Ectodermal cell (in vitro differentiated cells): ENCODE measurements at regions not wholly inside any gene's neighbourhood (a gene's known extent, or its start where the extent isn't known, plus 50 kb on each side); places are given as distances from the start of the nearest gene placed in this dataset.
A peak's percentile ranks its signal among the peaks of the same experiment; 100 is the strongest.

Experiments used
- H3K27ac ChIP-seq: 2 replicates; pipeline ENCODE4 v1.7.0; 2013; ENCODE audit warnings: mild to moderate bottlenecking, low read depth, low read length; ENCODE audit not compliant: insufficient read depth, poor library complexity, severe bottlenecking
- H3K27me3 ChIP-seq: 2 replicates; pipeline ENCODE4 v1.7.0; 2013; ENCODE audit warnings: mild to moderate bottlenecking, low read length; ENCODE audit not compliant: insufficient read depth, control insufficient read depth, poor library complexity, severe bottlenecking
- H3K36me3 ChIP-seq: one replicate; pipeline ENCODE4 v1.7.0; 2013; ENCODE audit warnings: low read length; ENCODE audit not compliant: control insufficient read depth, insufficient read depth
- H3K4me1 ChIP-seq: one replicate; pipeline ENCODE4 v1.7.0; 2013; ENCODE audit warnings: low read length; ENCODE audit not compliant: control insufficient read depth, insufficient read depth
- H3K4me3 ChIP-seq: 2 replicates; pipeline ENCODE4 v1.7.0; 2013; ENCODE audit warnings: low read depth, low read length, control low read depth; ENCODE audit not compliant: insufficient read depth
- H3K9me3 ChIP-seq: 2 replicates; pipeline ENCODE4 v1.7.0; 2013; ENCODE audit warnings: mild to moderate bottlenecking, low read length, moderate library complexity; ENCODE audit not compliant: control insufficient read depth
- WGBS, 2 experiments: methylation state at CpG; one replicate each; pipeline ENCODE4 v1.1.7; 2013; ENCODE audit warnings: missing lambda C conversion rate in 2 of 2; 5-methylcytosine and 5-hydroxymethylcytosine counted together

DNA sequence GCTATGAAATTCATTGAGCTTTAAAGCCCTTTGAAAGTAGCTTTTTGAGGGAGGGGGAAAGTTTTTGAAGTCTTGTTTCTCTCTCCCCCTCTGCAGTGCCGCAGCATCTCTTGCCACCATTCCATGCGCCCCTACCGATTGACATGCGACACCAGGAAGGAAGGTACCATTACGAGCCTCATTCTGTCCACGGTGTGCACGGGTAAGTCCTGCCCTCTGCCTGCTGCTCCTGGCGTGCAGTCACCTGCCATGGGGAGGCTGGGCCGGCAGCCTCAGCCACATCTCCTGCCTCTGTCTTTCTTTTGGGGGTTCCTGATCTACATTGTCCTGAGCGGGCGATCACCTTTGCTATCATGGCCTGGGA is 191.6 kb downstream of the GLI2 start:
- Histone ChIP-seq H3K4me1 (peaks cover 9% of the 10 kb centered on the region), H3K36me3 (peaks cover 6% of the 10 kb centered on the region), H3K9me3 (no peaks in the 10 kb centered on the region), H3K27me3 (no peaks in the 10 kb centered on the region), H3K27ac (no peak overlapping the region), H3K4me3 (no peak overlapping the region)
- WGBS, 2 experiments: 92 to 94% methylated on average over 11 of the region's 11 CpGs

DNA sequence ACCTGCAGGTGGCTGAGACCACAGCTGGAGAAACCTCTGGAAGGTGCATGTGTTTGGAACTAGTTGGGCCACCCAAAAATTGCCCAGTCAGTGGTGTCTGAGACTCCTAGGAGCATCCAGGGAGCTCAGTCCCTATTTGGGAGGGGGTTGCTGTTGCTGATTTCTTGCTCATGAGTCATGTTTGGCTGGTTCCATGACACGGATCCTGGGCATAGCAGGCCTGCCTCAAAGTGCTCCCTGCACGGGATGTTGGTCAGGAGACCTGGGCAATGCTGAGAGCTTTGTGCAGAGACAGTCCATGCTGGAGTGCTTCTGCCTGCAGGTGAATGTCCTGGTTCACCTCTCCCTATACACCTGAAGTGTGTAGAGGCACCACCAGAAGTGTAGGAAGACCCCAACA is 194.2 kb downstream of the GLI2 start:
- WGBS, 2 experiments: 94 to 96% methylated on average over 2 of the region's 2 CpGs
- peaks cover 6% of the 10 kb centered on the region for H3K36me3 ChIP-seq
- no peaks in the 10 kb centered on the region for H3K27me3 ChIP-seq
- H3K9me3 ChIP-seq: no peaks in the 10 kb centered on the region
- H3K27ac ChIP-seq: no peak overlapping the region
- peaks cover 31% of the 10 kb centered on the region for H3K4me1 ChIP-seq
- H3K4me3 ChIP-seq: no peak overlapping the region

DNA sequence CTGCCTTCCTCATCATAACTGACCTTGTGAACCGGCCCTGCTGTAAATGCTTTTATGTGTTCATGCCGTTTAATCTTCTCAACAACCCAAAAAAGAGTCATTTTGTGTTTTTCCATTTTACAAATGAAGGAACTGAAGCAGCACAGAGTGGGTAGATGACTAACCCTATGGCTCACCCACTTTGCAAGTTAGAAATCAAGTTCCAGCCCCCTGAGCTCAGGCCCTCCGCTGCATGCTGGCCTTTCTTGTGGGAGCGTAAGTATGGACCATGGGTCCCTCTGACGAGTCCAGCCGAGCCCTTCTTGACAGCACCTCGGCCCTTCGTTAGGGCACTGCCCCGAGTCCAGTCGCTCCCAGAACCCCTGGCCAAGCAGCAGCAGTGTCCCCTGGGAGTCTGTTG is 194.6 kb downstream of the GLI2 start:
- no peaks in the 10 kb centered on the region for H3K9me3 ChIP-seq
- peaks cover 6% of the 10 kb centered on the region for H3K36me3 ChIP-seq
- H3K4me3 ChIP-seq: no peak overlapping the region
- H3K27me3 ChIP-seq: no peaks in the 10 kb centered on the region
- 94 to 96% methylated on average over 10 of the region's 10 CpGs for WGBS, 2 experiments
- H3K4me1 ChIP-seq: peaks cover 35% of the 10 kb centered on the region
- no peak overlapping the region for H3K27ac ChIP-seq

DNA sequence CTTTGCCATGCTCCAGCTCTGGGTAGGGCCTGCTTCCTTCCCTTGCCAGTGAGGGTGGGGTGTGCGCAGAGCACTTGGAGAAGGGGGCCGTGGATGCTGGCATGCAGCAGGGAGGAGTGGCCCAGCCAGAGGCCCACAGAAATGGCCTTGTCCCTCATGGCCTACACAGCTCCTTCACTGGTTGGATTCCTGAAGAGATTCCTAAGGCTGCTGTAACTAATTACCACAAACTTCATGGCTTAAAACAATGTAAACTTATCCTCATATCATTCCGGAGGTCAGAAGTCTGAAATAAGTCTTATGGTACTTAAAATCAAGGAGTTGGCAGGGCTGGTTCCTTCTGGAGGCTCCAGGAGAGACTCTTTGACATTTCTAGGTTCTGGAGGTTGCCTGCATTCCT is 195.2 kb downstream of the GLI2 start:
- 96 to 97% methylated on average over 3 of the region's 3 CpGs for WGBS, 2 experiments
- peaks cover 6% of the 10 kb centered on the region for H3K36me3 ChIP-seq

DNA sequence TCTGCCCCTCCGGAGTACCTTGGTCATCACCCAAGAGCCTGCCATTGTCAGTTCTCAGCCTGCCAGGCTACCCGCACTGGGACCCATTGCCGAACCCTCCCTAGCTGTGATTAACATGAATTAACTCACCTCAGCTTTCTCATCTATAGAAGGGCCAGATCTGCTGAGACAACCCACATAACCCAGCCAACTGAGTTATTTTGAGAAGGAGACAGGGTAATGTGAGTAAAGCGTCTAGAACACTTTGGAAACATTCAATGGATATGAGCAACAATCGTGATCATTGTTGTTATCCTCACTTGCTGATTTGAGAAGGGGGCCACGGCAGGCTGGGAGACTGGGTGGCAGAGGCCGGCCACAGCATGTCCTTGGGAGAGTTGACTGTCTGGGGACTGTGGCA is 196.8 kb downstream of the GLI2 start:
- H3K9me3 ChIP-seq: no peaks in the 10 kb centered on the region
- peaks cover 40% of the 10 kb centered on the region for H3K4me1 ChIP-seq
- H3K27ac ChIP-seq: no peak overlapping the region
- WGBS, 2 experiments: 93% methylated on average over 7 of the region's 7 CpGs
- H3K27me3 ChIP-seq: no peaks in the 10 kb centered on the region
- peaks cover 6% of the 10 kb centered on the region for H3K36me3 ChIP-seq
- H3K4me3 ChIP-seq: no peak overlapping the region

More for the DNA sequence above, 195.2 kb downstream of the GLI2 start:
- Histone ChIP-seq H3K9me3 (no peaks in the 10 kb centered on the region), H3K27ac (no peak overlapping the region), H3K4me1 (peaks cover 38% of the 10 kb centered on the region), H3K4me3 (no peak overlapping the region), H3K27me3 (no peaks in the 10 kb centered on the region)

DNA sequence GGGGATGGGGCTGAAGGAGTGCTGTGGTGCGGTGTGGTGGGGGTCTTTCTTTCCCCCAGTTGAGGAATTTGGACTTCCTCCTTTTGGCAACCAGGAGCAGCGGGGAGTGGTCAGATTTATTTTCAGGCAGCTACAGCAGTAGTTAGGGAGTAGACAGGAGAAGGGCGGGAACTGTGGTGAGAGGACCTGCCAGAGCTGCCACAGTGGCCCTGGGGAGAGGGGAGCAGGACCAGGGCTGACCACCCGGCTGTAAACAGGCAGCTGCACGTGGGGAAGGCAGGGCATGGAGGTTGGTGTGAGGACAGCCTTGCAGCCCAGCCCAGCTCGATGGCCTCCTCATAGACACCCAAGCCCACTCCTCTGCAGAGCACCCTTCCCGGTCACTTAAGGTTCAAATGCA is 197.2 kb downstream of the GLI2 start:
- H3K9me3 ChIP-seq: no peaks in the 10 kb centered on the region
- 87 to 91% methylated on average over 7 of the region's 7 CpGs for WGBS, 2 experiments
- no peak overlapping the region for H3K27ac ChIP-seq
- H3K36me3 ChIP-seq: peaks cover 2% of the 10 kb centered on the region
- peaks cover 44% of the 10 kb centered on the region for H3K4me1 ChIP-seq
- no peaks in the 10 kb centered on the region for H3K27me3 ChIP-seq
- no peak overlapping the region for H3K4me3 ChIP-seq

DNA sequence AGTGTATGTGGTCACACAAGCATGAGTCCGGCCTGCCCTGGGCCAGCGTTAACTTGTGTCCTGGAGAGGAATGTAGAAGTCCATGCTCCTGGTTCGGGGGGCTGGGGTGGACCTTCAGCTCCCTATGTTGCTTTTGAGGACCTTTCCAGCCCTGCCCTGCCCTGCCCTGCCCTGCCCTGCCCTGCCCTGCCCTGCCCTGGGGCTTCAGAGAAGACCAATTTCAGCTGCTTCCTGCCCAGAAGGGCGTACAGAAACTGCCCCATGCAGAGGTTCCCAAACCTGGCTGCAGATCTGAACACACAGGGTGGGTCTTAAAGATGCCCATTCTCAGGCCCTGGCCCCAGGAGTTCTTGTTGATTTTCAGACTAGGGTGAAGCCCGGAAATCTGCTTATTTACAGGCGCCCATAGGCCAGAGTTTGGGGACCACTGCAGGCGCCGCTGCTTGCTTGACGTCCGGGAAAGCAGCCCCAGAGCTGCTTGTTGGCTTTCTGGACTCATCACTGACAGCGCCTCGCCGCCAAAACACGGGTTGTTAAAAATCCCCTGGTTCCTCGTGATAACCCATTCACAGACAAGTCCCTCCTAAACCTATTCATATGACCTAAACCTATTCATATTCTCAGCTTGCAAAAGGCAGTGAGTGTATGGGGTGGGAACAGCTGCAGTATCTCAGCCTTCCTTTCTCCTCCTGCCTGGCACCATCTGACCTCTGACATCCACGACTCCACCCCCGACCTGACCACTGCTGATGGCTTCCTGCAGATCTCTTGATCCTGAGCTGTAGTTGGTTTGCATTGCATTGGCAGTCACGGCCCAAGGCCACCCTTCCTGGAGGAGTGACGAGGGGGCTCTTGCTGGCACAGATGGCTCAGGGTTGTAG is 198.3 kb downstream of the GLI2 start:
- no peak overlapping the region for H3K4me3 ChIP-seq
- no peaks in the 10 kb centered on the region for H3K27me3 ChIP-seq
- 82% methylated on average over 19 of the region's 19 CpGs for WGBS, 2 experiments
- no peaks in the 10 kb centered on the region for H3K9me3 ChIP-seq
- H3K36me3 ChIP-seq: no peaks in the 10 kb centered on the region
- peak overlapping the region; percentile 9 for H3K27ac ChIP-seq
- peaks cover 45% of the 10 kb centered on the region for H3K4me1 ChIP-seq

DNA sequence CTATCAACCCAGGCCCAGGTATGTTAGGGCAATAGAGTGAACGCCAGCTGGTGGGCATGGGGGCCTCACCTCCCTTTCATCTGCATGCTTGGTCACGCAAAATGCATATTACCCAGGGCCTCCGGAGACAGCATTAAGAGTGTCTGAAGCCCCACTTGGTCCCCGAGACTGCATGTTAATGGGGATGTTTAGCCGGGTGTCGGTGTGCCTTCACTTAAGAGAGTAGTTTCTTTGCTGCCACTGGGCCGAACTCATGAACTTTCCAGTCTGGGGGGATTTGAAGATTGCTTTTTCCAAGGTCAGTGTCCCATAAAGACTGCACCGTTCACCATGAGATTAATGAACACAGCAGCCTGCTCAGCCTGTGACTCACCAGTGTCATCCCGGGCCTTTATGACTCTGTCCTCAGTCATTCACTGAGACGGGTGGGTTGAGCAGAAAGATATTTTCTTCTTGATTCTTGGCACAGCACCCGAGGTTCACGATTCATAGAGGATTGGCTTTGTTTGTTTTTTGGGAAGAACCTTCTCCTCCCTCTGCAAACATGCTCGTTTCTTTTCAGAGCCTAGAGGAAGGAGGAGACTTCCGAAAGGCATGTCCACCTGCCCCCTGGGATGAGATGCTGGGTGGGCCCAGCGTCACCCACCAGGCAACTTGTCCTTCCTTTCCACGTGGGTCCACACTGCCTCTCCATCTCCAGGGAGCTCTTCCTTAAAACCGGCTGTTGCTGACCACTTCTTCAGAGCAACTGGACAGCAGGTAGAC is 199.1 kb downstream of the GLI2 start:
- Histone ChIP-seq H3K36me3 (no peaks in the 10 kb centered on the region), H3K27ac (no peak overlapping the region)

DNA sequence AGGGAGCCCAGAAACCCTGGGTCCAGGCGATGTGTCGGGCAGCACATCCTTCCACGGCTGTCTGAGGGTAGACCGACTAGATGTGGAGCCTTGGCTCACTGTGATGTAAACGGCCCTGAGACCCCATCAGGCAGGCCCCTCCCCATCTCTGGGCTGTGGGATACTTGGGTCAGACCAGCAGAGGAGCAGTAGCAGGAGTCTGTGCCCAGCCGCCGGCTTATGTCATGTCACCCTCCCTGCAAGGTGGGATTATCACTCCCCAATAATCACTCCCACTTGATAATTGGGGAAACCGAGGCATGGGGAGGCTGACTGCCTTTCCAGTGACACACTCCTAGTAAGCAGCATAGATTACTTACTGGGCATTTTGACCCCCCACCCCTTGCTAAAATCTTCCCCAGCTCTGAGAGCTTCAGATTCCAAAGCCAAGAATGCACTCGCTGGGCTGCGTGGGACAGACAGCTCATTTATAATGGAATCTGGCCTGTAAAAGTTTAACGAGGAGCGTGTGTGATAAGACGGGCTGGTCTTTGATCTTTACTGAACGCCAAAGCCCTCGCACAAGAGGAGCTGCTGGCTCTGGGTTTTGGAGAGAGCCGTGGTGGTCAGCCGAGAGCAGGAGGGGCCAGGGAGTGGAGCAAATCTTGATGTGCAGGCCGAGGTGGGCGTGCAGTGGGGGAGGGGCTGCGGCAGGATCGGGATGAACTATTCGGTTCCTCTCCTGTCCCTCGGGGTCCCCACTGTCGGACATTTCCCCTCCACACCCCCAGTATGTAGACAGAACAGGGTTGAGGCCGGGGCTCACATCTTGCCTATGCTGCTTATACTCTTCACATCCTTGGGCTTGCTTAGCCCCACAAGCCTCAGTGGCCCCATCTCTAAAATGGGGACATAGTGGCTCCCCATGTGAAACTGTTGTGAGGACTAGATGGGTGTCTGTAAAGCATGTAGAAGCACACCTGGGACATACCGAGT is 200.0 kb downstream of the GLI2 start:
- Histone ChIP-seq H3K9me3 (no peaks in the 10 kb centered on the region), H3K36me3 (no peaks in the 10 kb centered on the region), H3K4me3 (no peak overlapping the region), H3K27ac (no peak overlapping the region), H3K27me3 (no peaks in the 10 kb centered on the region), H3K4me1 (peaks cover 45% of the 10 kb centered on the region)
- WGBS, 2 experiments: 81 to 85% methylated on average over 26 of the region's 26 CpGs

More for the DNA sequence above, 199.1 kb downstream of the GLI2 start:
- Histone ChIP-seq H3K9me3 (no peaks in the 10 kb centered on the region), H3K4me1 (peaks cover 45% of the 10 kb centered on the region), H3K4me3 (no peak overlapping the region), H3K27me3 (no peaks in the 10 kb centered on the region)
- 90 to 92% methylated on average over 17 of the region's 17 CpGs for WGBS, 2 experiments
